Ovary (tissue), 3 donors: ENCODE measurements at regions not wholly inside any gene's neighbourhood (a gene's known extent, or its start where the extent isn't known, plus 50 kb on each side); places are given as distances from the start of the nearest gene placed in this dataset.

Source experiments
- CTCF ChIP-seq, 3 donors: fragments of 450-650 bp in 2 of 3; fragments of 200-600 bp in 1 of 3; IDR thresholded peaks; one replicate each; pipeline versions ENCODE4 v1.5.1 to v1.8.0; 2016 to 2022; ENCODE audit warnings: antibody characterized with exemption in 3 of 3, mild to moderate bottlenecking in 1 of 3
- EP300 ChIP-seq: sonication (generic); formaldehyde crosslinking; IDR thresholded peaks from one replicate; pipeline ENCODE4 v1.6.1; 2017; ENCODE audit warnings: antibody characterized with exemption
- donor health status: DM: no; HTN: no; CAD: no.

- TF ChIP-seq CTCF (IDR thresholded peaks at IDR 0.05) (no peak), EP300 (no peak)
Measured at GRCh38 chr4:98784947-98785706, 126.7 kb upstream of the TSPAN5 start.
